OCI-LY7 (cell line): ENCODE measurements at regions not wholly inside any gene's neighbourhood (a gene's known extent, or its start where the extent isn't known, plus 50 kb on each side); places are given as distances from the start of the nearest gene placed in this dataset.
"Not testable (repeated sequence)": the region's sequence is repeated elsewhere in the genome, so short reads cannot be mapped to it uniquely, and the experiment has no call there.

Experiments used
- BruUV-seq: library from RNA; stranded (reverse); fragments of 400-500 nt; replicated peaks from 2 replicates; lab custom pipeline; 2021; lab: Mats Ljungman, UMichigan
- CTCF ChIA-PET: fragments of 300-600 bp; sonication (Branson Sonifier 250); formaldehyde crosslinking; loops from one replicate; lab custom pipeline; 2022; ENCODE audit warnings: antibody characterized with exemption; ENCODE audit not compliant: unreplicated experiment; lab: Charles Lee
- POLR2A ChIA-PET: fragments of 300-600 bp; sonication (Branson Sonifier 250); formaldehyde crosslinking; loops from one replicate; lab custom pipeline; 2022; ENCODE audit warnings: antibody characterized with exemption; lab: Charles Lee
- DNase-seq: peaks from one replicate; pipeline ENCODE4 v3.0.0-alpha.2; 2015; ENCODE audit warnings: low spot score
- H2AFZ ChIP-seq: fragments of 200-600 bp; sonication (generic), shearing (Covaris generic); 2 replicates; pipeline ENCODE4 v1.6.1; 2014; ENCODE audit warnings: mild to moderate bottlenecking, antibody characterized with exemption, low read length, moderate library complexity
- H3K27ac ChIP-seq: fragments of 200-600 bp; sonication (generic); 2 replicates; pipeline ENCODE4 v1.5.1; 2014; ENCODE audit warnings: mixed run types, low read depth, mild to moderate bottlenecking, moderate library complexity, low read length, inconsistent platforms; ENCODE audit not compliant: poor library complexity, severe bottlenecking
- H3K36me3 ChIP-seq: fragments of 200-600 bp; sonication (generic); 2 replicates; pipeline ENCODE4 v1.6.1; 2014; ENCODE audit warnings: mild to moderate bottlenecking, antibody characterized with exemption, low read length, moderate library complexity, mixed read lengths; ENCODE audit not compliant: insufficient read depth
- H3K4me1 ChIP-seq: fragments of 200-600 bp; sonication (generic); 2 replicates; pipeline ENCODE4 v1.5.1; 2014; ENCODE audit warnings: mild to moderate bottlenecking, low read length; ENCODE audit not compliant: insufficient read depth, poor library complexity, severe bottlenecking
- H3K4me2 ChIP-seq: fragments of 200-600 bp; sonication (generic); 2 replicates; pipeline ENCODE4 v1.6.1; 2014; ENCODE audit warnings: mild to moderate bottlenecking, low read length
- H3K4me3 ChIP-seq: fragments of 200-600 bp; sonication (generic); 2 replicates; pipeline ENCODE4 v1.5.1; 2014; ENCODE audit warnings: mild to moderate bottlenecking, low read depth, low read length; ENCODE audit not compliant: poor library complexity, severe bottlenecking
- H3K79me2 ChIP-seq: fragments of 200-600 bp; sonication (generic); 2 replicates; pipeline ENCODE4 v1.6.1; 2016; ENCODE audit warnings: low read depth, mild to moderate bottlenecking, low read length, moderate library complexity, mixed read lengths; ENCODE audit not compliant: insufficient read depth
- H3K9me2 ChIP-seq: fragments of 200-600 bp; sonication (generic); 2 replicates; pipeline ENCODE4 v1.6.1; 2016; ENCODE audit warnings: mild to moderate bottlenecking, low read length, mixed read lengths; ENCODE audit not compliant: insufficient read depth
- H3K9me3 ChIP-seq: fragments of 200-600 bp; sonication (generic); 2 replicates; pipeline ENCODE4 v1.6.1; 2014; ENCODE audit warnings: mild to moderate bottlenecking, mixed run types, low read length, mixed read lengths
- H4K20me1 ChIP-seq: fragments of 200-600 bp; sonication (generic); 2 replicates; pipeline ENCODE4 v1.6.1; 2014; ENCODE audit warnings: mild to moderate bottlenecking, antibody characterized with exemption, low read length, moderate library complexity, mixed read lengths; ENCODE audit not compliant: insufficient read depth
- EZH2phosphoT487 ChIP-seq: fragments of 200-600 bp; sonication (generic); IDR thresholded peaks from 2 replicates; pipeline ENCODE4 v1.6.1; 2018; ENCODE audit warnings: low read depth, borderline replicate concordance, mild to moderate bottlenecking, mixed run types, antibody characterized with exemption, low read length, moderate library complexity, mixed read lengths
- intact Hi-C: fragments of 100-400 bp; cut with micrococcal nuclease; formaldehyde crosslinking; loops from one replicate; pipeline ENCODE4 v1.10.0; 2022; ENCODE audit not compliant: unreplicated experiment
- TF ChIP-seq, protein P1 (sequence below): fragments of 200-600 bp; sonication (generic); conservative IDR thresholded peaks from 2 replicates; pipeline ENCODE4 v1.5.1; 2014; ENCODE audit warnings: mild to moderate bottlenecking, antibody characterized with exemption, low read length, moderate library complexity, mixed read lengths

DNA sequence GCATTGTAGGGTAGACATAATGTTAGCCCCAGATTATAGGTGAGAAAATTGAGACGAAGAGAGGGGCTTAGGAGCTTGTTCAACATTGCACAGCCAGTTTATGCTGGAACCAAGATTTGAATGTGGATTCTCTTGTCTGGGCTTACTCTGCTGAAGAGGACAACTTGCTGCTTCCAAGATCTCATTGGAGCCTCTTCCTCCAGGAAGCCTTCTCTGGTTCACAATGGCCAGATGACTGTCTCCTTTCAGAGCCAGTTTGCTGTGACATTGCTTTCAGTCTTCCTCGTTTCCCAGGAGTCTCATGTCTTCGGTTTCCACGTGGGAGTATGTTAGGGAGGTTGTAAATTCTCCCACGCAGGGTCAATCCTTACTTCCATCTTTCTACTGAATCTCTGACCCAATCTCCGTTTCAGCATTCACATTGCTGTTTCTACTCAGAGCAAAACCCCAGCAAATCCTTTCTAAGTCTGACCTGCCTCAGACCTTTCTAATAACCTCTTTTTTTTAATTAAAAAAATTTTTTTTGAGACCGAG, 62.2 kb upstream of the LHX5 start:
- no peaks in the 10 kb centered on the region for H4K20me1 ChIP-seq
- intact Hi-C loops, result no loop called here
- no peaks in the 10 kb centered on the region for H3K9me2 ChIP-seq
- H3K4me2 ChIP-seq, result no peak overlapping the region
- no peak overlapping the region for H3K4me3 ChIP-seq
- no peaks in the 10 kb centered on the region for H3K4me1 ChIP-seq
- no peaks in the 10 kb centered on the region for H3K36me3 ChIP-seq
- ChIA-PET POLR2A (no interaction called here), CTCF (no interaction called here)
- no peaks in the 10 kb centered on the region for H3K79me2 ChIP-seq
- no peak overlapping the region for H2AFZ ChIP-seq
- H3K27ac ChIP-seq, result no peak overlapping the region
- no peaks in the 10 kb centered on the region for H3K9me3 ChIP-seq
- no peak for DNase-seq
- no peak for TF ChIP-seq EZH2phosphoT487
- TF ChIP-seq, protein P1, sequence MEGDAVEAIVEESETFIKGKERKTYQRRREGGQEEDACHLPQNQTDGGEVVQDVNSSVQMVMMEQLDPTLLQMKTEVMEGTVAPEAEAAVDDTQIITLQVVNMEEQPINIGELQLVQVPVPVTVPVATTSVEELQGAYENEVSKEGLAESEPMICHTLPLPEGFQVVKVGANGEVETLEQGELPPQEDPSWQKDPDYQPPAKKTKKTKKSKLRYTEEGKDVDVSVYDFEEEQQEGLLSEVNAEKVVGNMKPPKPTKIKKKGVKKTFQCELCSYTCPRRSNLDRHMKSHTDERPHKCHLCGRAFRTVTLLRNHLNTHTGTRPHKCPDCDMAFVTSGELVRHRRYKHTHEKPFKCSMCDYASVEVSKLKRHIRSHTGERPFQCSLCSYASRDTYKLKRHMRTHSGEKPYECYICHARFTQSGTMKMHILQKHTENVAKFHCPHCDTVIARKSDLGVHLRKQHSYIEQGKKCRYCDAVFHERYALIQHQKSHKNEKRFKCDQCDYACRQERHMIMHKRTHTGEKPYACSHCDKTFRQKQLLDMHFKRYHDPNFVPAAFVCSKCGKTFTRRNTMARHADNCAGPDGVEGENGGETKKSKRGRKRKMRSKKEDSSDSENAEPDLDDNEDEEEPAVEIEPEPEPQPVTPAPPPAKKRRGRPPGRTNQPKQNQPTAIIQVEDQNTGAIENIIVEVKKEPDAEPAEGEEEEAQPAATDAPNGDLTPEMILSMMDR, result no peak
- BruUV-seq, result no TSS peak

DNA sequence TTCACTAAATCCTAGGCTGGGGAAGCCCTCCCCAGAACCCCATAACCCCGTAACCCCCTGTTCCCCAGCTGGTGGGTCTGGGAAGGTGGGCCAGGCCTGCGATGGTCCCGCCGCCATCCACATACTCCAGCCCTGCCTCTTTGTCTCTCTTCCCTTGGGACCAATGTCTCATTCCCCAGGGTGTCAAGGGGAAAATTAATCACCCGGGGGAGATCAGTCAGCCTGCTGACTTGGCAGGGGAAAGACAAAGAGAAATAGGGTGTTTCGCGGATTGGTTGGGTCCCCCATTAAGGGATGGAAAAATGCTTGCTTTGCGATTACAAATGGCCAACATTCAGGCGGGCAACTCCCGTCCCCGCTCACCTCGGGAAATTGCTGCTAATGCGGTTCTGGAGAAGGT, 60.6 kb upstream of the LHX5 start:
- intact Hi-C loops, result no loop called here
- Histone ChIP-seq H3K36me3 (no peaks in the 10 kb centered on the region), H4K20me1 (no peaks in the 10 kb centered on the region), H3K4me1 (no peaks in the 10 kb centered on the region), H3K4me3 (no peak overlapping the region), H3K79me2 (no peaks in the 10 kb centered on the region), H3K9me3 (no peaks in the 10 kb centered on the region), H3K27ac (no peak overlapping the region), H3K4me2 (no peak overlapping the region), H2AFZ (no peak overlapping the region), H3K9me2 (no peaks in the 10 kb centered on the region)
- ChIA-PET POLR2A (no interaction called here), CTCF (no interaction called here)
- no peak for DNase-seq
- TF ChIP-seq EZH2phosphoT487, result no peak
- TF ChIP-seq, protein P1, result no peak
- BruUV-seq, result no TSS peak

- H3K9me2 ChIP-seq, H3K27ac ChIP-seq, H3K4me1 ChIP-seq, H2AFZ ChIP-seq, POLR2A ChIA-PET, H3K9me3 ChIP-seq, intact Hi-C loops, H4K20me1 ChIP-seq, CTCF ChIA-PET, H3K4me3 ChIP-seq, H3K79me2 ChIP-seq, BruUV-seq, H3K4me2 ChIP-seq, H3K36me3 ChIP-seq, DNase-seq: not testable (repeated sequence)
Observed at GRCh38 chr12:113531073-113531472, 59.4 kb upstream of the LHX5 start.
